M059J (cell line): ENCODE measurements at regions not wholly inside any gene's neighbourhood (a gene's known extent, or its start where the extent isn't known, plus 50 kb on each side); places are given as distances from the start of the nearest gene placed in this dataset.

Source experiments
- DNase-seq: peaks from one replicate; pipeline ENCODE4 v3.0.0-alpha.2; 2012; ENCODE audit warnings: low read depth

DNA sequence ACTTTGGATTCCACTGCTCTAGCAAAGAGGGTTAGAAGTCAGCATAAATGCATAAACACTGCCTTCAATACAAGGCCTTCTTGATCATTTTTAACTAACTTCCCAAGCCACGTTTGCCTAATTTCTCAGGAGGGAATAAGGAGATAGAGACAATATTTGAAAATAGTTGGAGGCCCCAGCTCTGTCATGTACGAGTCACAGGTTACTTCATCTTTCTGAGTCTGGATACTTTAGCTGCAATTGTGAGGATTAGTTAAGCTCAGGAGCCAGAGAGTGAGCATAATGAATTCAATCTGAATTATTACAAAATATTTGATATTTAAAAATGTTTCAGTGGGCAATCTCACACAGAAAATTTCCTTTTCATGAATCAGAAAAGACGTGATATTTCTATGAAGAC is 298.9 kb downstream of the SHOX2 start:
- peak; percentile 27 for DNase-seq

DNA sequence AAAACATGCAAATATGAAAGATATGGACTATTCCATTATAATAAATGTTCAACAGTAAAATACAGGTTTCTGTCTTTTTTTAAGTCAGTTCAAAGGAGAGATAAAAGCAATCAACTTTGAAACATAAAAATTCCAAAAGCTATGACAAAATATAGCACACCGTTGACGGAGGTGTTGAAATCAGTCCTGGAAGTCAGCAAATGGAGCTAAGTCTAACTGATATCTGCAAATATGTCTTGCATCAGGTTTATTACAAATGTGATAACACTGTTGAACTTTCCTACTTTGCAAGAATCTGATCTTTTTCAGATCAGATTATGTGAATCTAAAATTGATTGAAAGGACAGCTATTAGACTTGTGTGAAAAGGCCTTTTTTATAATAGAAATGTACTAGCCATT is 300.7 kb downstream of the SHOX2 start:
- DNase-seq, result no peak

DNA sequence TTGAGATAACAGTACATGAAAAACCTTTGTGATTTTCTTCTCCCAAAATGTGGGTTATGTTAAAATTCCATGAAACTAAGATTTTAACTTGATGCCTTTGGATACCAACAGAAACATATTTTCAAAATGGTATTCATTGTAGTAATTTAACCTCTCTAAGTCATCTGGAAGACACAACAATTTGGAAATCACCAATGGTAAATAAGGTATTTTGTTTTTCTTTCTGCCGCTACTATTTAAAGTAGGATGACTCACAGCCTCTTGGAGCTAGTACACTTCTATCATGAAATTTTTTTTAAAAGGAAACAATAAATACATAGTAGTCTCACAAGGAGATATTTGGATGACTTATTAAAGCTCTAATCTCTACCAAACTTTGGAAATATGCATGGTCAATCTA is 291.6 kb upstream of the VEPH1 start:
- DNase-seq, result peak; percentile 76

DNA sequence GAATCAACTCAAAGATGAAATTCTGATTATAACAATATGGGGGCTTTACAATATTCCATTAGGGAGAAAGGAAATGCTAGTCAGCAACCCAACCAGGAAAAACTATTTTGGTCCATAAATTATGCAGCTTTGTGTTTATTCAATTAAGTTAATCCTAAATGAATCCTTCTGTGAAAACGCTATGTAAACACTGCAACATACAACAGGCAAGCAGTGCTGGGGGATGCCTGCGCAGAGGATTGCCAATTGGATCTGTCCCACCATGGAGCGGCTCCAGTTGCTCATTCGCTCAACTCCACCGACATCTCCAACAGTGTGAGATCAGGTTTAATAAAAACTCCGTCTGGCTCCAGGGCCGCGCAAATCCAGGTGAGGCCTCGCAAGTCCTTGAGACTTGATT is 290.5 kb upstream of the VEPH1 start:
- no peak for DNase-seq

DNA sequence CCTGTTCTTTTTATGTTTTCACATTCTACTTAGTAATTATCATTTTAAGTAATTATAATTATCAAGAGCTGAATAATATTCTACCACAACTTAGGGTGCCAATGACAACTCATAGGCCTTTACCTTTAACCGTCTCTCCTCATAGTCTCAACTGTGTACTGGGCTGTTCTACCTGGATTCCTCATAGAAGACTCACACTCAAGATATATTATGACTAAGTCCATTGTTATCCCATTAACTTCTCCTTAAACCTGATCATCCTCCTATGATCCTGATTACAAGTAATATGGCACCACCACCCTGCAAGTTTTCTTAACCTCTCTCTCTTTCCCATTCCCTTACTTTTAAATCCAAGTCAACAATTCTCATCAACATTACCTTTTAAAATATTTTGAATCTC is 285.9 kb upstream of the VEPH1 start:
- peak; percentile 69 for DNase-seq

DNA sequence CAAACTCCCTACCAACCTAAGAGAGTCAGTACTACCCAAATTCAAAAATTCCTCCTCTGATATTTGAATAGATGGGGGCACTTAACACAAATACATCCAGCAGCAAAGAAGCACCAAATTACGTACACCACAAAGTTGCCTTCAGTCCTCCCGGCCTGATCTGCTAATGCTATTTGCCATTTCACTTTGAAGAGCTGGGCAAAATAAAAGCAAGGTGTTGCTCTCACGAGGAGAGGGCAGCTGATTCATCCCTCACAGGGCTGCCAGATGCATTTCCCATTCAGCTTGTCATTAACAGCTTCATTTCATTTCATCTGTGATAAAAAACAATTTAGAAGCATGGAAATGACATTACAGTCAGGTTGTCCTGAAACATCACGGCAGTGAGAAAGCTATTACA is 283.4 kb upstream of the VEPH1 start:
- DNase-seq, result peak; percentile 85

DNA sequence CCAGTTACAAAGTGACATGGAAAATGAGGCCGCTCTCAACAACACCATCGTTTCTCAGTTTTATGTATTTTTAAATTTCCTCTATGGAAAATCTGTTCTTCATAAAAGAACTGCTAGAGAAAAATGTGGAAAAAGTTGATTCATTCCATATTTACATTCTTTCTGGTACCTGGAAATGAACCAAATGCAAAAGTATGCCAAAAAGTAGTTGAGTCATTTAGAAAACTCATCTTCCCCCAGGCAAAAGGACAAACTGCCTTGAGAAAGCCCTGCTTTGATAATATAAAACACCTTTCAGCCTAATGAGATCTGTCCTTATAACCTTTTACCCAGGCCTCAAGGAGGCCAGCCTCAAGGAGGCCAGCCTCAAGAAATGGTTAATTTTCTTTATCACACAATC is 283.0 kb upstream of the VEPH1 start:
- DNase-seq, result peak; percentile 96

DNA sequence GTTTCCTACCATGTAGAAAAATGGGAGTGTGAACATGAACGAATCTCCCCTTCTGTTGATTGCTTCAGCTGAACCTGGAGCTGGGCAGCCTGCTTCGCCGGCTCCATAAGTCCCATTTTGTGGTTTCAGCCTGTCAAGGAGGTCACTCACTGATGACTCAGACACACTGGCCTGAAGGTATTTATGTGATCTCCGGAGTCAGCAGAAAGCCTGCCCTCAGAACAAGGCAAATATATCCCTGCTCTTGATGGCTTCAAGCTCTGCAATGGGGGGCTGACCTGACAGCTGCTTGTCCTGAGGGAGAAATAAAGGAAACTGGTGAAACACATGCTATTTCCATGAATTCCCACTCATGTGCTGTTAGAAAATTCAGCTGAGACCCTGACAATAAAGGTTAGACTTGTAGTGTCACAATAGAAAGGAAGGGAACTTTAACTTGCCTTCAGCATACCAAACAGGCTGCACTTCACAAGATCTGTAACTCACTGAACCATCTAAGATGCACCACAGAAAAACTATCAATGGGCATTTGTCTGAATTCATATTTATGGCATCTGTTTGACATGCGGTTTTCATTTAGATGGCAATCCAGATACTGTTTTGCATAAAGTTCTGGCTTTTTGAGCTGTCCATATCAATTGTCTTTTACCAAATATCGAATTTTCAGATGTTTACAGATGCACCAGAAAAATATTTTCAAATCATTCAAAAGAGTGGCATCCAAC is 282.0 kb upstream of the VEPH1 start:
- DNase-seq, result peak; percentile 99

DNA sequence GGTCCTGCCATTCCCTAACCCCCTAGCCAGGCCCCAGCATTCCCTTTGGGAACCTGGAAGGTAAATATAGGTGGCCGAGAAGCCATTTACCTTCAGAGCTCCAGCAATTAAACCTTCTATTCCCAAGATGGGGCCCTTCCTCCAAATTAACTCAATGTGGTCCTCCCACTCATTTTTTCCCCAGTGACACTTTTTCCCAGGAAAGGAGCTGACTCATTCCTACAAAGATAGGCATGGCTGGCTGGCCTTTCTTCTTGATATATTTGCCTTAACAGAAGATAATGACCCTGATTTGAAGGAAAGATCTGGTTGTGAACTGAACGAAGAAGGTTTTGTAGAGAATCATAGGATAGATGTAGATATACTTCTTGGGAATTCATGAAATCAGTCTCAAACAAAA is 279.0 kb upstream of the VEPH1 start:
- peak; percentile 71 for DNase-seq

DNA sequence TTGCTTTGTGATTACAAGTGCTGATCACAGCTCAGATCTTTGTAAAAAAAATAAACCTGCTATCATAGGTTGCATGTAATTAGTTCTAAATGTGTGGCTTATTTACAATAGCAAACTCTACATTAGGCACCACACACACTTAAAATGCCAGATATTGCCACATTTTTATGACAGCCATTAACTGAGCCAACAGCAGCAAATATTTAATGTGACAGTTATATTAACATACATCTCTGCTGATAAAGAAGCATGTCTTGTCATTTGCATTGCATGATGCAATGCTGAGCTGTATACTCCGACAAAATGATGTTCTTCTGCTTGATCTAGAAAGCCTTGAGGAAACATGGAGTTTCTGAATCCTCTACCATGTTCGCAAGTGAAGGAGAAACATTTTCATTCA is 273.6 kb upstream of the VEPH1 start:
- no peak for DNase-seq

DNA sequence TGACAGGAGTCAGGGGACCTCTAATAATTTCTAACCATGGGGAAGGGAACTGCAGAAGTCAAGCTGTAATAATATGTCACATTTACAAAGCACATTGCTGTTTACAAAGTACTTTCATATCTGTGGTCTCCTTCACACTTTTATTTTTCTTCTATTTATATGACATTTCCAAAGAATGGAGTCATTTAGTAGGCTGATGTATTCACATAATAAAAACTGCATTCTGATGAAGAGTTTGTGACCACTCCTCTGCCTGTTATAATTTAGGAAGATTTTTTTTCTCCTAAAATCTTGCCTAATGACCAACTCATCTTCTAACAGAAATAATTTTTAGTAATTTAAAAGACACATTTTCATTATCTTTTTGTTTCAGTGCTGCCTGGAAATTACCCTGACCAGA is 272.2 kb upstream of the VEPH1 start:
- DNase-seq, result no peak

DNA sequence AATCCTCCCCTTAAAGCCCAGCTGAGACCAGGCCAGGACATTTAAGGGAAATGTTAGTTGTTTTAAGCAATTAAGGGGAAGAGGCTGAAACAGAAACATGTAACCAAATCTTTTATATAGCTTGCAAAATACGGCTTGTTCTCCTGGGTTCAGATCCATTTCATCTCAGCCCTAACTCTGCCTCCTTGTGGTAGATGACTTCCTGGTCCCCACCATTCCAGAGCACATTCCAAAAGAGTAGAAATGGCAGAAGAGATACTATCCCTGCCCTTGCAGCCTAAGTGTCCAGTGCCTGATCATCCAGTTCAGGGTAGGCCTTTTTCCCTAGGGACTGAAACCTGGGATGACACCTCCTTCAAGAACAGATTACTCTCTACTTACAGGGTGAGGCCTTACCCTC is 266.2 kb upstream of the VEPH1 start:
- no peak for DNase-seq

DNA sequence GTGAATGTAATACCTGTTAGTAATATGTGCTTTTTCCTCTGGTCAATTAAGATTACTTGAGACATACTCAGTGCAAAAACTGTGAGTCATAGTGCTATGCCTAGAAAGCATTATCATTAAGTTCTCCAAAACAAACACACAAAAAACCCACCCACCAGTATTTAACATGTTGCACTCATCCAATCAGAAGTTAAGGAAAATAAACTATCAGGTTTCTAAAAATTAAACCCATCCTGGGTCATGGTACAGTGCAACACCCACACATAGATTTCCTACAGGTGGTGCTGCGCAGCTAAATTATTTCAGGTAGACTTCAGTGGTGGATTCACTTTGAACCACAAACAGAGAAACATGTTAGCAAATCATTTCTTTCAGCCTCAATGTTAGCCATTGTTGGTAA is 264.4 kb upstream of the VEPH1 start:
- peak; percentile 39 for DNase-seq

DNA sequence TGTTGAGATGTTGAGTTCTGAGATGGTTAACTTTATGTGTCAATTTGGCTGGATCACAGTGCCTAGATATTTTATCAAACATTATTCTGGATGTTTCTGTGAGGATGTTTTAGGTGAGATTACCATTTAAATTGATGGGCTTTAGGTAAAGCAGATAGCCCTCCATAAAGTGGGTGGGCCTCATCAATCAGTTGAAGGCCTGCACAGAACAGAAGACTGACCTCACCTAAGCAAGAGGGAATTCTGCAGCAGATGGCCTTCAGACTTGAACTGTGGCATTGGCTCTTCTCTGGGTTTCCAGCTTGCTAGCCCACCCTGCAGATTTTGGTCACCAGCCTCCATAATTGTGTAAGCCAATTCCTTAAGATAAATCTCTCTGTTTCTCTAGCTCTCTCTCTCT is 260.4 kb upstream of the VEPH1 start:
- no peak for DNase-seq

DNA sequence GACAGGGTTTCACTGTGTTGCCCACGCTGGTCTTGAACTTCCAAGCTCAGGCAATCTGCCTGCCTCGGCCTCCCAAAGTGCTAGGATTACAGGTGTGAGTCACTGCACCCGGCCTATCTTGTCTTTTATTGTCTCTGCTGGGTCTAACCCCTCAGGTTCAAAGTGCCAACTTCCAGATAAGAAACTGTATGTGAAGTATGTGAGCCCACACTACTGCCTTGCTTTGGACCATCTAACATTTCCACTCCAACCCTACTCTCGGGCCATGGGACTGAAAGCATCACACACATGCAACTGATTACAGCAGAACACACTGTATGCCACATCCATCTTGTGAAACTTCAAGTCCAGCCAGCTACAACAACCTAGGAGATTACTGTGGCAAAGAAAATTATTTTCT is 256.1 kb upstream of the VEPH1 start:
- no peak for DNase-seq

DNA sequence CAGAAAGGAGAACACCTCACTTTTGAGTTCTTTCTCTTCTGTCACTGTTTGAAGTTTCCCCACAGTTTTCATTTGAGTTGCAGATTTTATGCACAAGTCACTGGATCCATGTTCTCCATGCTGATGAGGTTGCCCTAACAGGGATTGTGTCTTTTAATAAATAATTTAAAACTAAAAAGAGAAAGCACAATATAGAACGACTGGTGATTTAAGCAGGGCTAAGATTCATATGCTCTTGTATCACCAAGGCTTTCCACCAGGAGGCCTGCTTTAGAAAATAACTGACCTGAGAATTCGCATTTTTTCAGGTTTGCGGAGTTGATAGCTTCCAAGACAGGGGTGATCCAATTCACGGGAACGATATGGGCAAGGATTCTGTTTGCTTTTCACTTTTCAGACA is 252.0 kb upstream of the VEPH1 start:
- DNase-seq, result no peak

DNA sequence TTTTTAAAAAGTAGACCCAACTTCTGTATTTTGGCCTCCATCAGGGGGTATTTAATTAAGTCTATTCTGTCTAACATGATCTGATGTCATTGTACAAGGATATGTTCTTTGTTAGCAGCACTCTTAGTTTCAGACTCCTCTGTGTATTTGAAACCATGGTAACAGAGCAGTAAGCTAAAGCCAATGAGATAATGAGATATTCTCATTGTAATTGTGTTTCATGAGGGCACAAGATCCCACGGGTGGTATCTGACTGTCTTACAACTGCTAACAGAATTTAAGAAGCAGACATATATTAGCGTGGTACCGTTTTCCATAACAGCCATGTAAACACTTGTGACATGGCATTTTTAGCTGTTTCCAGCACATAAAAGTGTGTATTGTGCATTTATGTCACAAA is 251.2 kb upstream of the VEPH1 start:
- peak; percentile 30 for DNase-seq

DNA sequence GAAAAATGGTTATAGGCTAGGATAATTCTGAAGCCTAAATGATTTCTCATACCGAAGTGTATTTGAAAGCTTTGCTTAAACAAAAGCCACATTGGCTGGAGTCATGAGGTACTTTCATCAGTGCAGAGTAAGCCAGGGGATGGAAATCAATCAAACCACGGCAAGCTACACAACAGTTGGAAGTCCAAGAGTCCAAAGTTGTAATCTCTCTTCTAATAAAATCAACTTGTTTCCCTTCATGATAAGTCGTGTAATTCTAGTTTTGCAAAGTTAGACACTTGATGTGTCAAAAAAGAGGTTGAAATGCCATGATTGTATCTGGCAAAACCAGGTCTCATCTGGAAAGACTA is 250.5 kb upstream of the VEPH1 start:
- DNase-seq, result no peak

DNA sequence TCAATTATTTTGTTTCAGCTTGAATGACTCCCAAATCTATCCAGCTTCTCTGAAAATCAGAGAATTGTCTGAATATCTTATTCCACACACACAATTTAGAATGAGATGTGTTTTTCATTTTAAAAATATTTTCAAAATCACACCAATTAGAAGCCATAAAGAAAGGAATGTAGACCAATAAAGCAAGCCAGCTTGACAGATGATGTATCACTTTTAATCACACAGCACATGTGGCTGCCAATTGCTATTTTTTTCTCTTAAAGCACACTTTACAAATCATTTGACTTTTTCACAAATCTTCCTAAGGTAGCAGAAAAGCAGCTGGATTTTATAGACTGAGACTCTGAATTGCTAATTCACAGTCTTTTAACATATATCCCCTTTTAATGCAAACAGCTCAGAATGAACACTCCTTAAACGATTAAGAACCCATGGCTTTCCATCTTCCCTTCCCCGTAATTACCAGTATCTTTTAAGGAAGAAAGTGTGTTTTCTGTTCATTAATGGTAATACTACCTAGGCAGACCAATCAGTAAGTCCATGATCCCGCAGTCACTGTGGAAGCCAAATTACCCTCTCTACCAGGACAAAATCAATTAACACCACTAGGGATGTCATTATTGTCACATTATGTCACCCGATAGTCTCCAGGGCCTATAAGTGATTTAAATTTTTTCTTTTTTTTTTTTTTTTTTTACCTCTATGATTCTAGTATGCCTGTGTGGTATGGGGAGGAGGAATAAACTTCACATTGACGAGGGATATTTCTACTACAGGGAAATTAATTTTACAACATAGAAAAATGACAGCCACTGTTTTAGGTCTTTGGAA is 250.0 kb upstream of the VEPH1 start:
- DNase-seq, result peak; percentile 17

DNA sequence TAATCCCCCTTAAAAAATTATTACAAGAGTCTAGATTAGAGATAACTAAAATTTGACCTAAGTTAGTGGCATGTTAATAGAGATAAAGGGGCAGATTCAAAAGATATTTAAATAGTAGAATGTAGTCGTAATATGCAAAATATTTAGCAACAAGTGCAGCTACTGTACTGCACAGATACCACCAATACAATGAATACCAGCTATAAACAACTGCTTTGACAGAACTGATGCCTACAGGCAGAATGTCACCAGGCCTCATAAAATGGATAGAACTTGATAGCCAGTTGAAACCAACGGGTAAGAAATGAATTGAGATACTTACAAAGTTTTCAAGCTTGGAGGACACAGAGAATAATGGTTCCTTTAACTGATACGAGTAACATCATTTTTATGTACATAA is 249.3 kb upstream of the VEPH1 start:
- no peak for DNase-seq

DNA sequence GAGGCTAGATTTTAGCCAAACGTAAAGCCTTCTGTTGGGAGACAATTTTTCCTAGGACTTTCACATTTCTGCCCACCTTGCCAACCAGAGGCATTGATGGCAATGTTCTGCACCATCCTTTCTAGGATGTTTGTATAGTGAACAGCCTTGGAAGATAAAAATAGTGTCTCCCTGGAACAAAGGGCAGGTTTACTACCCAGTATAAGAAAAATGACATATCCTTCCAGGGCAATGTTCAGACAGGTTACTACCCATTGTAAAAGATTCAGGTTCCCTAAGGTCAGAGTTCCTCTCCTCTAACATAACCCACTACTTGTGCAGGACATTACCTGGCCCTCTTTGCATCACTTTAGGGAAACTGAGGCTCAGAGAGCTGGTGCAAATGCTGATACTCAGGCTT is 248.2 kb upstream of the VEPH1 start:
- DNase-seq, result no peak

DNA sequence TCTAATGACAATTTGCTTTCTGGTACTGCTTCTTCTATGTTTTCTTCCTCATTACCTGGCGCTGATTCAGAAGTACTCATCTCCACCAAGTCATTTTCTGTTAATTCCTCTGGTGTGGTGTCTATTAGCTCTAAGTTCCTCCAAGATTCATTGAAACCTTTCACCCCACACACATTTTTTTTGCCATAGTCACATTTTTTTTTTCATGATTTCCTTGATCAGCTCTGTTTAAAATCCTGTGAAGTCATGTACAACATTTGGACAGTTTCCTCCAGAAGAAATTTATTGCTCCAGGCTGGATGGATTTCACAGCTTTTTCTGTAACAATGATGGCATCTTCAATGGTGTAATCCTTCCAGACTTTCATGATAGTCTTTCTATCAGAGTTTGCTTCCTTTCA is 243.2 kb upstream of the VEPH1 start:
- DNase-seq, result peak; percentile 54

DNA sequence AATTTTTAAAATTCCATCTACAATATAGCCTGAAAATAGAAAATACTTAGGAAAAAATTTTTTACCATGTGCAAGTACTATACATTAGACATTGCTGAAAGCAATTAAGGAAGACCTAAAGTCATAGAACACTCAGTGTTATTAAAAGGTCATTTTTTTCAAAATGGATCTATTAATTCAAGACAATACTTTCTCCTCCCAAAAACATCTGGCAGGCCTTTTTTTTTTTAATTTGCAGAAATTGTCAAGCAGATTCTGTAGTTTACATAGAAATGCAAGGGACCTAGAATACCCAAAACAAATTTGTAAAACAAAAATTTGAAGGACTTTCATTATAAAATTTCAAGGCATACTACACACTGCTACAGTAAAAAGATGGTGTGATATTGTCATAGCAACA is 238.4 kb upstream of the VEPH1 start:
- no peak for DNase-seq

DNA sequence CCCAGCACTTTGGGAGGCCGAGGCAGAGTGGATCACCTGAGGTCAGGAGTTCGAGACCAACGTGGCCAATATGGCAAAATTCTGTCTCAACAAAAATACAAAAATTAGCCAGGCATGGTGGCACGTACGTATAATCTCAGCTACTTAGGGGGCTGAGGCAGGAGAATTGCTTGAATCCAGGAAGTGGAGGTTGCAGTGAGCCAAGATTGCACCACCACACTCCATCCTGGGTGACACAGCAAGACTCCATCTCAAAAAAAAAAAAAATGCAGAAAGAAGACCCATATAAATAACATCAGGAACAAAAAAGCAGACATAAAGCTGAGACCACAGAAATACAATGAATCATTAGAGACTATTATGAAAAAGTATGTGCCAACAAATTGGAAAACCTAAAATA is 235.2 kb upstream of the VEPH1 start:
- DNase-seq, result peak; percentile 21
